ENCODE measurements at regions not wholly inside any gene's neighbourhood (a gene's known extent, or its start where the extent isn't known, plus 50 kb on each side); places are given as distances from the start of the nearest gene placed in this dataset.

GRCh38 chr4:10958226-10958856 lies 273.8 kb upstream of the CLNK start:
- H3K4me3 ChIP-seq (ENCODE audit: low read length) = no peak overlapping the region
- H3K27me3 ChIP-seq (ENCODE audit: insufficient read depth, low read length, poor library complexity) = no peaks in the 10 kb centered on the region
- no peak overlapping the region for H3K4me2 ChIP-seq (ENCODE audit: low read length)
- no peak overlapping the region for H3K23ac ChIP-seq (ENCODE audit: low read length)
- no peak overlapping the region for H2AK5ac ChIP-seq (ENCODE audit: low read length)
- H2BK15ac ChIP-seq (replicated peaks; ENCODE audit: low read depth) = no peak overlapping the region
- H3K18ac ChIP-seq (ENCODE audit: low read length) = peak overlapping the region; percentile 56
- H2BK5ac ChIP-seq (ENCODE audit: low read length) = peak overlapping the region; percentile 19
- peak overlapping the region; percentile 52 for H3K27ac ChIP-seq (ENCODE audit: low read depth, low read length)
- no peak overlapping the region for H4K5ac ChIP-seq (ENCODE audit: low read length)
- DNase-seq = peak; percentile 78
- H3K79me2 ChIP-seq (ENCODE audit: control insufficient read depth, insufficient read depth, low read length) = no peaks in the 10 kb centered on the region
- peaks cover 10% of the 10 kb centered on the region for H3K4me1 ChIP-seq (ENCODE audit: control insufficient read depth, low read depth, low read length)
- H3K9ac ChIP-seq (ENCODE audit: low read length) = no peak overlapping the region
- H3K56ac ChIP-seq (ENCODE audit: low read length) = peak overlapping the region; percentile 72
- H3K4ac ChIP-seq (ENCODE audit: low read depth, low read length) = no peak overlapping the region
- no peak overlapping the region for H2BK120ac ChIP-seq (ENCODE audit: low read depth, low read length)
- no CpG with 5 or more reads among the region's 5 CpGs for WGBS (ENCODE audit: extremely low coverage, insufficient coverage, low lambda C conversion rate)
- H3K36me3 ChIP-seq (ENCODE audit: control insufficient read depth, insufficient read depth, low read length) = no peaks in the 10 kb centered on the region
- no peak overlapping the region for H4K8ac ChIP-seq (ENCODE audit: low read depth, low read length)
- no peaks in the 10 kb centered on the region for H3K79me1 ChIP-seq (ENCODE audit: low read length)

- no peak overlapping the region for H2BK15ac ChIP-seq (replicated peaks; ENCODE audit: low read depth)
- no peak overlapping the region for H3K18ac ChIP-seq (ENCODE audit: low read length)
- H3K4me3 ChIP-seq (ENCODE audit: low read length) = no peak overlapping the region
- WGBS (ENCODE audit: extremely low coverage, insufficient coverage, low lambda C conversion rate) = no CpG with 5 or more reads among the region's 2 CpGs
- no peak overlapping the region for H4K8ac ChIP-seq (ENCODE audit: low read depth, low read length)
- no peak overlapping the region for H3K9ac ChIP-seq (ENCODE audit: low read length)
- no peak overlapping the region for H3K23ac ChIP-seq (ENCODE audit: low read length)
- no peak overlapping the region for H2BK120ac ChIP-seq (ENCODE audit: low read depth, low read length)
- no peak overlapping the region for H2AK5ac ChIP-seq (ENCODE audit: low read length)
- H3K4me2 ChIP-seq (ENCODE audit: low read length) = no peak overlapping the region
- H3K36me3 ChIP-seq (ENCODE audit: control insufficient read depth, insufficient read depth, low read length) = no peaks in the 10 kb centered on the region
- no peak for DNase-seq
- no peak overlapping the region for H3K56ac ChIP-seq (ENCODE audit: low read length)
- H3K27me3 ChIP-seq (ENCODE audit: insufficient read depth, low read length, poor library complexity) = no peaks in the 10 kb centered on the region
- no peak overlapping the region for H3K27ac ChIP-seq (ENCODE audit: low read depth, low read length)
- no peak overlapping the region for H4K5ac ChIP-seq (ENCODE audit: low read length)
- H3K4ac ChIP-seq (ENCODE audit: low read depth, low read length) = no peak overlapping the region
- H3K4me1 ChIP-seq (ENCODE audit: control insufficient read depth, low read depth, low read length) = no peaks in the 10 kb centered on the region
- no peak overlapping the region for H2BK5ac ChIP-seq (ENCODE audit: low read length)
- no peaks in the 10 kb centered on the region for H3K79me1 ChIP-seq (ENCODE audit: low read length)
- H3K79me2 ChIP-seq (ENCODE audit: control insufficient read depth, insufficient read depth, low read length) = no peaks in the 10 kb centered on the region
Observed at GRCh38 chr4:10951306-10951705, 266.7 kb upstream of the CLNK start.

- no peaks in the 10 kb centered on the region for H3K4me1 ChIP-seq (ENCODE audit: control insufficient read depth, low read depth, low read length)
- DNase-seq = no peak
- no peak overlapping the region for H2BK5ac ChIP-seq (ENCODE audit: low read length)
- H3K4ac ChIP-seq (ENCODE audit: low read depth, low read length) = peak overlapping the region; percentile 46
- no peaks in the 10 kb centered on the region for H3K27me3 ChIP-seq (ENCODE audit: insufficient read depth, low read length, poor library complexity)
- H2AK5ac ChIP-seq (ENCODE audit: low read length) = peak overlapping the region; percentile 23
- H2BK15ac ChIP-seq (replicated peaks; ENCODE audit: low read depth) = no peak overlapping the region
- no peak overlapping the region for H3K4me3 ChIP-seq (ENCODE audit: low read length)
- no CpG with 5 or more reads among the region's 6 CpGs for WGBS (ENCODE audit: extremely low coverage, insufficient coverage, low lambda C conversion rate)
- no peaks in the 10 kb centered on the region for H3K79me2 ChIP-seq (ENCODE audit: control insufficient read depth, insufficient read depth, low read length)
- no peak overlapping the region for H3K23ac ChIP-seq (ENCODE audit: low read length)
- H2BK120ac ChIP-seq (ENCODE audit: low read depth, low read length) = no peak overlapping the region
- H3K9ac ChIP-seq (ENCODE audit: low read length) = no peak overlapping the region
- no peak overlapping the region for H3K27ac ChIP-seq (ENCODE audit: low read depth, low read length)
- no peaks in the 10 kb centered on the region for H3K36me3 ChIP-seq (ENCODE audit: control insufficient read depth, insufficient read depth, low read length)
- no peak overlapping the region for H3K56ac ChIP-seq (ENCODE audit: low read length)
- no peaks in the 10 kb centered on the region for H3K79me1 ChIP-seq (ENCODE audit: low read length)
- H3K18ac ChIP-seq (ENCODE audit: low read length) = no peak overlapping the region
- no peak overlapping the region for H4K8ac ChIP-seq (ENCODE audit: low read depth, low read length)
- H4K5ac ChIP-seq (ENCODE audit: low read length) = no peak overlapping the region
- no peak overlapping the region for H3K4me2 ChIP-seq (ENCODE audit: low read length)
Observed at GRCh38 chr4:10949039-10949733, 264.6 kb upstream of the CLNK start.

GRCh38 chr4:10947898-10948297 lies 263.3 kb upstream of the CLNK start:
- peak overlapping the region; percentile 11 for H2AK5ac ChIP-seq (ENCODE audit: low read length)
- no peak overlapping the region for H3K23ac ChIP-seq (ENCODE audit: low read length)
- no peak overlapping the region for H4K5ac ChIP-seq (ENCODE audit: low read length)
- no peaks in the 10 kb centered on the region for H3K27me3 ChIP-seq (ENCODE audit: insufficient read depth, low read length, poor library complexity)
- no peak overlapping the region for H2BK15ac ChIP-seq (replicated peaks; ENCODE audit: low read depth)
- no peaks in the 10 kb centered on the region for H3K79me2 ChIP-seq (ENCODE audit: control insufficient read depth, insufficient read depth, low read length)
- H3K27ac ChIP-seq (ENCODE audit: low read depth, low read length) = no peak overlapping the region
- H3K4me2 ChIP-seq (ENCODE audit: low read length) = no peak overlapping the region
- H3K4me1 ChIP-seq (ENCODE audit: control insufficient read depth, low read depth, low read length) = peaks cover 2% of the 10 kb centered on the region
- H3K4me3 ChIP-seq (ENCODE audit: low read length) = no peak overlapping the region
- H2BK120ac ChIP-seq (ENCODE audit: low read depth, low read length) = no peak overlapping the region
- H3K18ac ChIP-seq (ENCODE audit: low read length) = no peak overlapping the region
- WGBS (ENCODE audit: extremely low coverage, insufficient coverage, low lambda C conversion rate) = no CpG with 5 or more reads among the region's 4 CpGs
- no peak overlapping the region for H3K4ac ChIP-seq (ENCODE audit: low read depth, low read length)
- no peaks in the 10 kb centered on the region for H3K79me1 ChIP-seq (ENCODE audit: low read length)
- H4K8ac ChIP-seq (ENCODE audit: low read depth, low read length) = no peak overlapping the region
- no peak overlapping the region for H3K56ac ChIP-seq (ENCODE audit: low read length)
- H3K36me3 ChIP-seq (ENCODE audit: control insufficient read depth, insufficient read depth, low read length) = no peaks in the 10 kb centered on the region
- no peak overlapping the region for H2BK5ac ChIP-seq (ENCODE audit: low read length)
- H3K9ac ChIP-seq (ENCODE audit: low read length) = no peak overlapping the region
- no peak for DNase-seq

- no peak overlapping the region for H3K9ac ChIP-seq (ENCODE audit: low read length)
- no peak overlapping the region for H2BK120ac ChIP-seq (ENCODE audit: low read depth, low read length)
- H3K56ac ChIP-seq (ENCODE audit: low read length) = no peak overlapping the region
- H3K27ac ChIP-seq (ENCODE audit: low read depth, low read length) = peak overlapping the region; percentile 67
- peaks cover 2% of the 10 kb centered on the region for H3K4me1 ChIP-seq (ENCODE audit: control insufficient read depth, low read depth, low read length)
- H3K4me3 ChIP-seq (ENCODE audit: low read length) = no peak overlapping the region
- no CpG with 5 or more reads among the region's 1 CpG for WGBS (ENCODE audit: extremely low coverage, insufficient coverage, low lambda C conversion rate)
- H2BK5ac ChIP-seq (ENCODE audit: low read length) = peak overlapping the region; percentile 83
- peak overlapping the region; percentile 34 for H4K5ac ChIP-seq (ENCODE audit: low read length)
- no peaks in the 10 kb centered on the region for H3K36me3 ChIP-seq (ENCODE audit: control insufficient read depth, insufficient read depth, low read length)
- DNase-seq = peak; percentile 89
- H3K4me2 ChIP-seq (ENCODE audit: low read length) = no peak overlapping the region
- no peak overlapping the region for H3K23ac ChIP-seq (ENCODE audit: low read length)
- no peaks in the 10 kb centered on the region for H3K27me3 ChIP-seq (ENCODE audit: insufficient read depth, low read length, poor library complexity)
- no peak overlapping the region for H4K8ac ChIP-seq (ENCODE audit: low read depth, low read length)
- H2BK15ac ChIP-seq (replicated peaks; ENCODE audit: low read depth) = no peak overlapping the region
- no peak overlapping the region for H3K18ac ChIP-seq (ENCODE audit: low read length)
- H3K4ac ChIP-seq (ENCODE audit: low read depth, low read length) = no peak overlapping the region
- H3K79me2 ChIP-seq (ENCODE audit: control insufficient read depth, insufficient read depth, low read length) = no peaks in the 10 kb centered on the region
- H3K79me1 ChIP-seq (ENCODE audit: low read length) = no peaks in the 10 kb centered on the region
- H2AK5ac ChIP-seq (ENCODE audit: low read length) = no peak overlapping the region
Observed at GRCh38 chr4:10944321-10944720, 259.8 kb upstream of the CLNK start.

Data from mesendoderm (in vitro differentiated cells).